Tibial nerve (tissue), 4 donors: ENCODE measurements at regions not wholly inside any gene's neighbourhood (a gene's known extent, or its start where the extent isn't known, plus 50 kb on each side); places are given as distances from the start of the nearest gene placed in this dataset.

Experiments
- DNase-seq, 2 donors: peaks; one replicate each; pipeline ENCODE4 v3.0.0-alpha.2; 2019; ENCODE audit warnings: low spot score in 2 of 2
- H3K27ac ChIP-seq, 4 donors: fragments of 200-600 bp; sonication (generic) in 3 of 4; one replicate each; pipeline ENCODE4 v1.5.1; 2017 to 2019; ENCODE audit warnings: mild to moderate bottlenecking in 1 of 4
- H3K27me3 ChIP-seq, 2 donors: fragments of 200-600 bp; sonication (generic) in 1 of 2; one replicate each; pipeline versions ENCODE4 v1.5.1 to v1.6.0; 2017 to 2019
- H3K36me3 ChIP-seq, 3 donors: fragments of 200-600 bp; sonication (generic); one replicate each; pipeline ENCODE4 v1.5.1; 2018 to 2019
- H3K4me1 ChIP-seq, 4 donors: fragments of 200-600 bp; sonication (generic) in 3 of 4; one replicate each; pipeline ENCODE4 v1.5.1; 2017 to 2019
- H3K4me3 ChIP-seq, 4 donors: fragments of 200-600 bp; sonication (generic) in 3 of 4; one replicate each; pipeline ENCODE4 v1.5.1; 2017 to 2019; ENCODE audit warnings: mild to moderate bottlenecking in 1 of 4, moderate library complexity in 1 of 4
- H3K9me3 ChIP-seq, 4 donors: fragments of 200-600 bp; sonication (generic) in 3 of 4; one replicate each; pipeline ENCODE4 v1.5.1; 2017 to 2019
- EP300 ChIP-seq, 2 donors: sonication (generic); formaldehyde crosslinking; IDR thresholded peaks; one replicate each; pipeline ENCODE4 v1.6.1; 2017; ENCODE audit warnings: antibody characterized with exemption in 2 of 2, mild to moderate bottlenecking in 1 of 2
- POLR2A ChIP-seq, 2 donors: fragments of 450-650 bp; IDR thresholded peaks; one replicate each; pipeline ENCODE4 v1.6.1; 2017; ENCODE audit warnings: antibody characterized with exemption in 2 of 2, mild to moderate bottlenecking in 2 of 2, moderate library complexity in 2 of 2
- WGBS, 2 donors: methylation state at CpG; one replicate each; pipeline ENCODE4 v1.1.5; 2018; 5-methylcytosine and 5-hydroxymethylcytosine counted together
- TF ChIP-seq, protein P1 (sequence below), 5 experiments: fragments of 200-600 bp in 3 of 5; fragments of 450-650 bp in 2 of 5; sonication (generic) in 3 of 5; IDR thresholded peaks; one replicate each; pipeline ENCODE4 v1.5.1; 2016 to 2019; ENCODE audit warnings: antibody characterized with exemption in 5 of 5, mild to moderate bottlenecking in 3 of 5, moderate library complexity in 2 of 5

DNA sequence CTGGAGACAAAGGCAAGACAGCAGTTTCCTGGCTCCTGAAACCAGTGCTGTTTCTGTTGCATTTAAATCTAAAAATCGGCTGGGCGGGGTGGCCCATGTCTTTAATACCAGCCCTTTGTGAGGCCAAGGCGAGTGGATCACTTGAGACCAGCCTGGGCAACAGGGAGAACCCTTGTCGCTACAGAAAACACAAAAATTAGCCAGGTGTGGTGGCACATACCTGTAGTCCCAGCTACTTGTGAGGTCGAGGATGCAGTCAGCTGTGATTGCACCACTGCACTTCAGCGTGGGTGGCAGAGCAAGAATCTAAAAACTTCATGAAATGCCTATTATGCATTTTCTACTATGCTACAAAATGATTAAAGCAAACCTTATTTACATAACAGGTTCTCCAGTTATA lies 205.4 kb upstream of the ITM2A start:
- H3K4me3 ChIP-seq, result no peak overlapping the region
- no peaks in the 10 kb centered on the region for H3K36me3 ChIP-seq
- no peak overlapping the region for H3K27ac ChIP-seq
- no peak for DNase-seq
- H3K9me3 ChIP-seq, result no peaks in the 10 kb centered on the region
- TF ChIP-seq, protein P1, sequence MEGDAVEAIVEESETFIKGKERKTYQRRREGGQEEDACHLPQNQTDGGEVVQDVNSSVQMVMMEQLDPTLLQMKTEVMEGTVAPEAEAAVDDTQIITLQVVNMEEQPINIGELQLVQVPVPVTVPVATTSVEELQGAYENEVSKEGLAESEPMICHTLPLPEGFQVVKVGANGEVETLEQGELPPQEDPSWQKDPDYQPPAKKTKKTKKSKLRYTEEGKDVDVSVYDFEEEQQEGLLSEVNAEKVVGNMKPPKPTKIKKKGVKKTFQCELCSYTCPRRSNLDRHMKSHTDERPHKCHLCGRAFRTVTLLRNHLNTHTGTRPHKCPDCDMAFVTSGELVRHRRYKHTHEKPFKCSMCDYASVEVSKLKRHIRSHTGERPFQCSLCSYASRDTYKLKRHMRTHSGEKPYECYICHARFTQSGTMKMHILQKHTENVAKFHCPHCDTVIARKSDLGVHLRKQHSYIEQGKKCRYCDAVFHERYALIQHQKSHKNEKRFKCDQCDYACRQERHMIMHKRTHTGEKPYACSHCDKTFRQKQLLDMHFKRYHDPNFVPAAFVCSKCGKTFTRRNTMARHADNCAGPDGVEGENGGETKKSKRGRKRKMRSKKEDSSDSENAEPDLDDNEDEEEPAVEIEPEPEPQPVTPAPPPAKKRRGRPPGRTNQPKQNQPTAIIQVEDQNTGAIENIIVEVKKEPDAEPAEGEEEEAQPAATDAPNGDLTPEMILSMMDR (IDR thresholded peaks at IDR 0.05), result no peak
- TF ChIP-seq POLR2A (IDR thresholded peaks at IDR 0.05) (no peak), EP300 (IDR thresholded peaks at IDR 0.05) (no peak)
- H3K4me1 ChIP-seq, result no peaks in the 10 kb centered on the region
- H3K27me3 ChIP-seq, result peaks cover 0 to 6% of the 10 kb centered on the region in 2 donors
- WGBS, 2 donors, result 66% methylated on average over 6 of the region's 6 CpGs

GRCh38 chrX:79570524-79571240 lies 203.5 kb upstream of the ITM2A start:
- Histone ChIP-seq H3K4me3 (no peak overlapping the region), H3K27ac (no peak overlapping the region), H3K4me1 (no peaks in the 10 kb centered on the region), H3K36me3 (no peaks in the 10 kb centered on the region), H3K27me3 (peaks cover 0 to 6% of the 10 kb centered on the region in 2 donors), H3K9me3 (no peaks in the 10 kb centered on the region)
- DNase-seq, result no peak
- WGBS, 2 donors, result 80 to 82% methylated on average over 6 to 8 of the region's 8 CpGs
- TF ChIP-seq EP300 (IDR thresholded peaks at IDR 0.05), result no peak
- TF ChIP-seq POLR2A (IDR thresholded peaks at IDR 0.05), result no peak
- TF ChIP-seq, protein P1 (IDR thresholded peaks at IDR 0.05), result no peak

- H3K27ac ChIP-seq, result no peak overlapping the region
- no peaks in the 10 kb centered on the region for H3K36me3 ChIP-seq
- H3K27me3 ChIP-seq, result peaks cover 0 to 6% of the 10 kb centered on the region in 2 donors
- no peaks in the 10 kb centered on the region for H3K4me1 ChIP-seq
- no peaks in the 10 kb centered on the region for H3K9me3 ChIP-seq
- no peak for DNase-seq
- no peak overlapping the region for H3K4me3 ChIP-seq
- TF ChIP-seq, protein P1 (IDR thresholded peaks at IDR 0.05), result no peak
- TF ChIP-seq EP300 (IDR thresholded peaks at IDR 0.05), result no peak
Observed at GRCh38 chrX:79568309-79568708, 201.2 kb upstream of the ITM2A start.

DNA sequence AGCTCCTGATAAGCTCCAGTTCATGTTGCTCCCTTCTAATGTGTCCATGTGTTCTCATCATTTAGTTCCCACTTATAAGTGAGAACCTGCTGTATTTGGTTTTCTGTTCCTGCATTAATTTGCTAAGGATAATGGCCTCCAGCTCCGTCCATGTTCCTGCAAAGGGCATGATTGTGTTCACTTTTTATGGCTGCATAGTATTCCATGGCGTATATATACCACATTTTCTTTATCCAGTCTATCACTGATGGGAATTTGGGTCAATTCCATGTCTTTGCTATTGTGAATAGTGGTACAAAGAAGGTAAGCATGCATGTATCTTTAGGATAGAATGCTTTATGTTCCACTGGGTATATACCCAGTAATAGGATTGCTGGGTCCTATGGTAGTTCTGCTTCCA lies 197.2 kb upstream of the ITM2A start:
- H3K36me3 ChIP-seq, result no peaks in the 10 kb centered on the region
- no peaks in the 10 kb centered on the region for H3K9me3 ChIP-seq
- no peaks in the 10 kb centered on the region for H3K27me3 ChIP-seq
- TF ChIP-seq EP300 (IDR thresholded peaks at IDR 0.05), result no peak
- TF ChIP-seq, protein P1 (IDR thresholded peaks at IDR 0.05), result no peak
- TF ChIP-seq POLR2A (IDR thresholded peaks at IDR 0.05), result no peak
- H3K27ac ChIP-seq, result no peak overlapping the region
- H3K4me3 ChIP-seq, result no peak overlapping the region
- 68 to 90% methylated on average over 2 of the region's 2 CpGs for WGBS, 2 donors
- DNase-seq, result no peak
- no peaks in the 10 kb centered on the region for H3K4me1 ChIP-seq

- no peaks in the 10 kb centered on the region for H3K36me3 ChIP-seq
- TF ChIP-seq EP300 (IDR thresholded peaks at IDR 0.05), result no peak
- TF ChIP-seq, protein P1 (IDR thresholded peaks at IDR 0.05), result no peak
- TF ChIP-seq POLR2A (IDR thresholded peaks at IDR 0.05), result no peak
- H3K27ac ChIP-seq, result no peak overlapping the region
- H3K4me1 ChIP-seq, result no peaks in the 10 kb centered on the region
- DNase-seq, result no peak
- H3K9me3 ChIP-seq, result no peaks in the 10 kb centered on the region
- WGBS, 2 donors, result 27 to 37% methylated on average over 2 of the region's 2 CpGs
- no peak overlapping the region for H3K4me3 ChIP-seq
- no peaks in the 10 kb centered on the region for H3K27me3 ChIP-seq
Observed at GRCh38 chrX:79559290-79559689, 192.2 kb upstream of the ITM2A start.
